ENCODE measurements at regions not wholly inside any gene's neighbourhood (a gene's known extent, or its start where the extent isn't known, plus 50 kb on each side); places are given as distances from the start of the nearest gene placed in this dataset.

DNA sequence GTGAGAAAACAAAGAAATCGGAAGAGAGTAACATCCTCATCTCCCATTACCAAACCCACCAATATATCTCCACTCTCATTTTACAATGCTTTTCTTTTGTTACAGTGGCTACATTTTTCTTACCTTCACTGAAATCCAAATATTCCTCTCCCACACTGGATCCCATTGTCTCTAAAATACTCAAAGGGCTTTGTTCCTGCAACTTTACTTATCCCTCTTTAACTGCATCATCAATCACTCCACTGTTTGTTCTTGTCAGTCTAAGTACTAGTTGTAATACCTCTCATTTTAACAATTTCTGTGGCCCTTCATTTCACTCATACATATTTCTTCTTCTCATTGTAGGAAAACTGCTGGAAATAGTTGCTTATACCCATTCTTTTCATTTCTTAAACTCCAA is 464.2 kb upstream of the PIK3C3 start:
- no peak for TF ChIP-seq POLR2AphosphoS5 (IDR thresholded peaks at IDR 0.05)
- TF ChIP-seq, protein P1, sequence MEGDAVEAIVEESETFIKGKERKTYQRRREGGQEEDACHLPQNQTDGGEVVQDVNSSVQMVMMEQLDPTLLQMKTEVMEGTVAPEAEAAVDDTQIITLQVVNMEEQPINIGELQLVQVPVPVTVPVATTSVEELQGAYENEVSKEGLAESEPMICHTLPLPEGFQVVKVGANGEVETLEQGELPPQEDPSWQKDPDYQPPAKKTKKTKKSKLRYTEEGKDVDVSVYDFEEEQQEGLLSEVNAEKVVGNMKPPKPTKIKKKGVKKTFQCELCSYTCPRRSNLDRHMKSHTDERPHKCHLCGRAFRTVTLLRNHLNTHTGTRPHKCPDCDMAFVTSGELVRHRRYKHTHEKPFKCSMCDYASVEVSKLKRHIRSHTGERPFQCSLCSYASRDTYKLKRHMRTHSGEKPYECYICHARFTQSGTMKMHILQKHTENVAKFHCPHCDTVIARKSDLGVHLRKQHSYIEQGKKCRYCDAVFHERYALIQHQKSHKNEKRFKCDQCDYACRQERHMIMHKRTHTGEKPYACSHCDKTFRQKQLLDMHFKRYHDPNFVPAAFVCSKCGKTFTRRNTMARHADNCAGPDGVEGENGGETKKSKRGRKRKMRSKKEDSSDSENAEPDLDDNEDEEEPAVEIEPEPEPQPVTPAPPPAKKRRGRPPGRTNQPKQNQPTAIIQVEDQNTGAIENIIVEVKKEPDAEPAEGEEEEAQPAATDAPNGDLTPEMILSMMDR (IDR thresholded peaks at IDR 0.05 in 8 of 11, conservative IDR thresholded peaks at IDR 0.05 in 3 of 11): no peak
